ENCODE measurements at regions not wholly inside any gene's neighbourhood (a gene's known extent, or its start where the extent isn't known, plus 50 kb on each side); places are given as distances from the start of the nearest gene placed in this dataset.
A peak's percentile ranks its signal among the peaks of the same experiment; 100 is the strongest.

GRCh38 chr4:16443504-16444088, 217.3 kb upstream of the TAPT1 start:
- peaks cover 9% of the 10 kb centered on the region for H3K4me1 ChIP-seq (ENCODE audit: insufficient read depth)
- no peaks in the 10 kb centered on the region for H3K36me3 ChIP-seq (ENCODE audit: low read depth)
- no peak overlapping the region for H2AFZ ChIP-seq
- DNase-seq, result peak; percentile 58
- H3K9me2 ChIP-seq (ENCODE audit: insufficient read depth), result no peaks in the 10 kb centered on the region
- no peak for TF ChIP-seq EZH2phosphoT487 (IDR thresholded peaks at IDR 0.05; ENCODE audit: insufficient read depth, low read depth)
- no peak for TF ChIP-seq EZH2 (IDR thresholded peaks at IDR 0.05; ENCODE audit: insufficient read depth, poor library complexity, severe bottlenecking)
- H3K4me3 ChIP-seq, result no peak overlapping the region
- no peaks in the 10 kb centered on the region for H4K20me1 ChIP-seq (ENCODE audit: insufficient read depth)
- in situ Hi-C loops (cut with MboI), result loop anchor here (10.0 kb wide), 1 partner anchor 149 kb away; no protein-coding TSS in a partner anchor
- no peaks in the 10 kb centered on the region for H3K9me3 ChIP-seq (ENCODE audit: low read depth)
- H3F3A ChIP-seq (ENCODE audit: insufficient read depth), result peaks cover 12% of the 10 kb centered on the region
- peaks cover 16% of the 10 kb centered on the region for H3K27me3 ChIP-seq (replicated peaks; ENCODE audit: insufficient read depth)
- H3K4me2 ChIP-seq (ENCODE audit: unreplicated experiment), result no peak overlapping the region
- H3K27ac ChIP-seq, result no peak overlapping the region
- no peak overlapping the region for H3K9ac ChIP-seq
- H3K79me2 ChIP-seq (ENCODE audit: insufficient read depth), result no peaks in the 10 kb centered on the region
- 9 to 21% methylated on average over 2 of the region's 2 CpGs for WGBS, 2 experiments (ENCODE audit: low coverage in 1 of 2, low lambda C conversion rate in 2 of 2, missing lambda C conversion rate in 2 of 2)

- H3K4me3 ChIP-seq, result no peak overlapping the region
- no peak for DNase-seq
- in situ Hi-C loops (cut with MboI), result loop anchor here (10.0 kb wide), 1 partner anchor 147 kb away; no protein-coding TSS in a partner anchor
Observed at GRCh38 chr4:16442296-16442695, 216.0 kb upstream of the TAPT1 start.

GRCh38 chr4:16439768-16440167, 213.5 kb upstream of the TAPT1 start:
- no peaks in the 10 kb centered on the region for H3K9me3 ChIP-seq (ENCODE audit: low read depth)
- H3K9ac ChIP-seq, result no peak overlapping the region
- in situ Hi-C loops (cut with MboI), result loop anchor here (10.0 kb wide), 1 partner anchor 145 kb away; no protein-coding TSS in a partner anchor
- no peak overlapping the region for H3K4me2 ChIP-seq (ENCODE audit: unreplicated experiment)
- DNase-seq, result no peak
- H3K36me3 ChIP-seq (ENCODE audit: low read depth), result no peaks in the 10 kb centered on the region
- H3K4me1 ChIP-seq (ENCODE audit: insufficient read depth), result peaks cover 20% of the 10 kb centered on the region
- H3F3A ChIP-seq (ENCODE audit: insufficient read depth), result peaks cover 25% of the 10 kb centered on the region
- H3K79me2 ChIP-seq (ENCODE audit: insufficient read depth), result no peaks in the 10 kb centered on the region
- no peak overlapping the region for H3K4me3 ChIP-seq
- H4K20me1 ChIP-seq (ENCODE audit: insufficient read depth), result no peaks in the 10 kb centered on the region
- 7 to 29% methylated on average over 1 of the region's 1 CpG for WGBS, 2 experiments (ENCODE audit: low coverage in 1 of 2, low lambda C conversion rate in 2 of 2, missing lambda C conversion rate in 2 of 2)
- no peak overlapping the region for H3K27ac ChIP-seq
- TF ChIP-seq EZH2 (IDR thresholded peaks at IDR 0.05; ENCODE audit: insufficient read depth, poor library complexity, severe bottlenecking), result no peak
- no peak for TF ChIP-seq EZH2phosphoT487 (IDR thresholded peaks at IDR 0.05; ENCODE audit: insufficient read depth, low read depth)
- H2AFZ ChIP-seq, result no peak overlapping the region
- H3K27me3 ChIP-seq (replicated peaks; ENCODE audit: insufficient read depth), result peaks cover 16% of the 10 kb centered on the region
- H3K9me2 ChIP-seq (ENCODE audit: insufficient read depth), result no peaks in the 10 kb centered on the region

More at GRCh38 chr4:16442296-16442695, 216.0 kb upstream of the TAPT1 start:
- WGBS, 2 experiments (ENCODE audit: low coverage in 1 of 2, low lambda C conversion rate in 2 of 2, missing lambda C conversion rate in 2 of 2), result 24 to 42% methylated on average over 1 of the region's 1 CpG
- Histone ChIP-seq H3K79me2 (ENCODE audit: insufficient read depth) (no peaks in the 10 kb centered on the region), H2AFZ (no peak overlapping the region), H3K27me3 (replicated peaks; ENCODE audit: insufficient read depth) (peaks cover 16% of the 10 kb centered on the region), H3K9ac (no peak overlapping the region), H3K9me3 (ENCODE audit: low read depth) (no peaks in the 10 kb centered on the region), H3K4me2 (ENCODE audit: unreplicated experiment) (no peak overlapping the region), H3K36me3 (ENCODE audit: low read depth) (no peaks in the 10 kb centered on the region), H3K4me1 (ENCODE audit: insufficient read depth) (peaks cover 20% of the 10 kb centered on the region), H3K9me2 (ENCODE audit: insufficient read depth) (no peaks in the 10 kb centered on the region), H4K20me1 (ENCODE audit: insufficient read depth) (no peaks in the 10 kb centered on the region), H3K27ac (no peak overlapping the region), H3F3A (ENCODE audit: insufficient read depth) (peaks cover 25% of the 10 kb centered on the region)
- TF ChIP-seq EZH2phosphoT487 (IDR thresholded peaks at IDR 0.05; ENCODE audit: insufficient read depth, low read depth), result no peak
- TF ChIP-seq EZH2 (IDR thresholded peaks at IDR 0.05; ENCODE audit: insufficient read depth, poor library complexity, severe bottlenecking), result no peak

GRCh38 chr4:16438986-16439385, 212.7 kb upstream of the TAPT1 start:
- Histone ChIP-seq H3K4me2 (ENCODE audit: unreplicated experiment) (peak overlapping the region; percentile 67), H3K9me2 (ENCODE audit: insufficient read depth) (no peaks in the 10 kb centered on the region), H3K27ac (peak overlapping the region; percentile 28; the same call in 1 of the 2 replicates), H3K36me3 (ENCODE audit: low read depth) (no peaks in the 10 kb centered on the region), H3F3A (ENCODE audit: insufficient read depth) (peaks cover 25% of the 10 kb centered on the region), H4K20me1 (ENCODE audit: insufficient read depth) (no peaks in the 10 kb centered on the region), H3K9me3 (ENCODE audit: low read depth) (no peaks in the 10 kb centered on the region), H3K79me2 (ENCODE audit: insufficient read depth) (no peaks in the 10 kb centered on the region), H3K4me1 (ENCODE audit: insufficient read depth) (peaks cover 20% of the 10 kb centered on the region), H3K27me3 (replicated peaks; ENCODE audit: insufficient read depth) (peaks cover 20% of the 10 kb centered on the region), H2AFZ (no peak overlapping the region), H3K4me3 (no peak overlapping the region), H3K9ac (no peak overlapping the region)
- in situ Hi-C loops (cut with MboI), result no loop called here
- DNase-seq, result peak; percentile 76
- TF ChIP-seq EZH2phosphoT487 (IDR thresholded peaks at IDR 0.05; ENCODE audit: insufficient read depth, low read depth) (0 out of 2 replicates have a peak, but pooled peaks have one; percentile 35), EZH2 (IDR thresholded peaks at IDR 0.05; ENCODE audit: insufficient read depth, poor library complexity, severe bottlenecking) (no peak)

Measured in GM23248 (cell line).